Uterus (tissue), 3 donors: ENCODE measurements at regions not wholly inside any gene's neighbourhood (a gene's known extent, or its start where the extent isn't known, plus 50 kb on each side); places are given as distances from the start of the nearest gene placed in this dataset.

ENCODE experiments used
- DNase-seq, 2 donors: peaks; one replicate each; pipeline ENCODE4 v3.0.0-alpha.2; 2019 to 2020
- H3K27ac ChIP-seq, 2 donors: fragments of 200-600 bp; sonication (generic); 1 replicate in 1 of 2; 2 replicates in 1 of 2; pipeline ENCODE4 v1.5.1; 2016 to 2018
- H3K27me3 ChIP-seq, 2 donors: fragments of 200-600 bp; sonication (generic); one replicate each; pipeline ENCODE4 v1.5.1; 2018 to 2019; ENCODE audit warnings: control low read depth in 1 of 2
- H3K36me3 ChIP-seq, 2 donors: fragments of 200-600 bp; sonication (generic); one replicate each; pipeline ENCODE4 v1.5.1; 2019; ENCODE audit warnings: control low read depth in 1 of 2
- H3K4me1 ChIP-seq, 2 donors: fragments of 200-600 bp; sonication (generic); one replicate each; pipeline ENCODE4 v1.5.1; 2018 to 2019; ENCODE audit warnings: control low read depth in 1 of 2
- H3K4me3 ChIP-seq, 2 donors: fragments of 200-600 bp; sonication (generic); 1 replicate in 1 of 2; 2 replicates in 1 of 2; pipeline ENCODE4 v1.5.1; 2018 to 2019; ENCODE audit warnings: mild to moderate bottlenecking in 1 of 2
- H3K9me3 ChIP-seq, 2 donors: fragments of 200-600 bp; sonication (generic); one replicate each; pipeline ENCODE4 v1.5.1; 2019; ENCODE audit warnings: control low read depth in 1 of 2
- CTCF ChIP-seq, 4 experiments: fragments of 200-600 bp in 2 of 4; fragments of 450-650 bp in 2 of 4; sonication (generic) in 2 of 4; IDR thresholded peaks; one replicate each; pipeline ENCODE4 v1.5.1; 2016 to 2019; ENCODE audit warnings: antibody characterized with exemption in 4 of 4, mild to moderate bottlenecking in 2 of 4, moderate library complexity in 1 of 4
- POLR2A ChIP-seq, 2 donors: fragments of 450-650 bp; IDR thresholded peaks; one replicate each; pipeline ENCODE4 v1.6.1; 2016; ENCODE audit warnings: antibody characterized with exemption in 2 of 2, mild to moderate bottlenecking in 1 of 2, moderate library complexity in 1 of 2
- intact Hi-C: fragments of 100-400 bp; cut with DNase I; formaldehyde crosslinking; loops from one replicate; pipeline ENCODE4 v1.15.1; 2023; ENCODE audit warnings: low total_unique reads
- donor health status: DM: yes; HTN: yes; CAD: no.

GRCh38 chr14:96617635-96618034, 115.5 kb downstream of the PAPOLA start:
- H3K27ac ChIP-seq: no peak overlapping the region
- intact Hi-C loops: no loop called here
- H3K4me1 ChIP-seq: no peaks in the 10 kb centered on the region
- TF ChIP-seq CTCF (IDR thresholded peaks at IDR 0.05) (no peak), POLR2A (IDR thresholded peaks at IDR 0.05) (no peak)
- H3K4me3 ChIP-seq: no peak overlapping the region
- H3K9me3 ChIP-seq: no peaks in the 10 kb centered on the region
- no peak for DNase-seq
- H3K36me3 ChIP-seq: no peaks in the 10 kb centered on the region
- H3K27me3 ChIP-seq: no peaks in the 10 kb centered on the region

- DNase-seq: no peak
- no peak overlapping the region for H3K27ac ChIP-seq
Measured at GRCh38 chr14:96622926-96623325, 120.7 kb downstream of the PAPOLA start.

GRCh38 chr14:96623676-96624484, 121.7 kb downstream of the PAPOLA start:
- intact Hi-C loops: no loop called here
- no peak for DNase-seq
- H3K36me3 ChIP-seq: no peaks in the 10 kb centered on the region

More at GRCh38 chr14:96622926-96623325, 120.7 kb downstream of the PAPOLA start:
- no peaks in the 10 kb centered on the region for H3K36me3 ChIP-seq
- no peaks in the 10 kb centered on the region for H3K4me1 ChIP-seq
- no peaks in the 10 kb centered on the region for H3K27me3 ChIP-seq
- TF ChIP-seq CTCF (IDR thresholded peaks at IDR 0.05) (no peak), POLR2A (IDR thresholded peaks at IDR 0.05) (no peak)
- no peaks in the 10 kb centered on the region for H3K9me3 ChIP-seq
- intact Hi-C loops: no loop called here
- H3K4me3 ChIP-seq: no peak overlapping the region

GRCh38 chr14:96624661-96625425, 122.7 kb downstream of the PAPOLA start:
- H3K4me1 ChIP-seq: no peaks in the 10 kb centered on the region
- H3K9me3 ChIP-seq: no peaks in the 10 kb centered on the region
- no peak overlapping the region for H3K4me3 ChIP-seq
- H3K36me3 ChIP-seq: no peaks in the 10 kb centered on the region
- intact Hi-C loops: no loop called here
- H3K27me3 ChIP-seq: no peaks in the 10 kb centered on the region
- TF ChIP-seq POLR2A (IDR thresholded peaks at IDR 0.05) (no peak), CTCF (IDR thresholded peaks at IDR 0.05) (no peak)
- H3K27ac ChIP-seq: no peak overlapping the region
- DNase-seq: no peak

More at GRCh38 chr14:96623676-96624484, 121.7 kb downstream of the PAPOLA start:
- no peak overlapping the region for H3K4me3 ChIP-seq
- no peaks in the 10 kb centered on the region for H3K4me1 ChIP-seq
- no peaks in the 10 kb centered on the region for H3K9me3 ChIP-seq
- TF ChIP-seq CTCF (IDR thresholded peaks at IDR 0.05) (no peak), POLR2A (IDR thresholded peaks at IDR 0.05) (no peak)
- H3K27ac ChIP-seq: no peak overlapping the region
- H3K27me3 ChIP-seq: no peaks in the 10 kb centered on the region

GRCh38 chr14:96625426-96625985, 123.3 kb downstream of the PAPOLA start:
- H3K27ac ChIP-seq: no peak overlapping the region
- H3K27me3 ChIP-seq: no peaks in the 10 kb centered on the region
- peak in 1 of 2 donors; percentile 3 for DNase-seq
- H3K9me3 ChIP-seq: no peaks in the 10 kb centered on the region
- intact Hi-C loops: no loop called here
- TF ChIP-seq POLR2A (IDR thresholded peaks at IDR 0.05): no peak
- no peak overlapping the region for H3K4me3 ChIP-seq
- no peaks in the 10 kb centered on the region for H3K36me3 ChIP-seq
- H3K4me1 ChIP-seq: no peaks in the 10 kb centered on the region
